ENCODE measurements at regions not wholly inside any gene's neighbourhood (a gene's known extent, or its start where the extent isn't known, plus 50 kb on each side); places are given as distances from the start of the nearest gene placed in this dataset.

DNA sequence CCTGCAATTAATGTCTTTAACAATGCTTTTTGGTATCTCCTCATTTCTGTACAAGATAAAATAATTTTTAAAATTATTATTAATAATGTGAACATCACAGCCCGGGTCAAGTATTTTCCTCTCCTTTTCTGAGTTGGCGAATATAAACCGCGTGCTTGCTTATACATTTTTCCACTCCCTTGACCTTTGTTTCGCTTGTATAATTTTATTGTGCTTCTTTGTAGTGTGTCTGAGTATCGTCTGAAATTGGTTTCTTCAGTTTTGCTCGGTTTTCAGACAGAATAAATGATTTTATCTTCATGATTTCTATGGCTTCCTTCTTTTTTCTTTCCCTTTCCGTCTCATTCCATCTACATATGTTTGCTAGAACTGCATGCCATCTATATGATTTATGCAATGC lies 448.5 kb downstream of the MAT2B start:
- TF ChIP-seq CTCF (IDR thresholded peaks at IDR 0.05) (no peak), ZFX (IDR thresholded peaks at IDR 0.05; ENCODE audit: borderline replicate concordance) (no peak)
